ENCODE measurements at regions not wholly inside any gene's neighbourhood (a gene's known extent, or its start where the extent isn't known, plus 50 kb on each side); places are given as distances from the start of the nearest gene placed in this dataset.
"Not testable (repeated sequence)": the region's sequence is repeated elsewhere in the genome, so short reads cannot be mapped to it uniquely, and the experiment has no call there.

DNA sequence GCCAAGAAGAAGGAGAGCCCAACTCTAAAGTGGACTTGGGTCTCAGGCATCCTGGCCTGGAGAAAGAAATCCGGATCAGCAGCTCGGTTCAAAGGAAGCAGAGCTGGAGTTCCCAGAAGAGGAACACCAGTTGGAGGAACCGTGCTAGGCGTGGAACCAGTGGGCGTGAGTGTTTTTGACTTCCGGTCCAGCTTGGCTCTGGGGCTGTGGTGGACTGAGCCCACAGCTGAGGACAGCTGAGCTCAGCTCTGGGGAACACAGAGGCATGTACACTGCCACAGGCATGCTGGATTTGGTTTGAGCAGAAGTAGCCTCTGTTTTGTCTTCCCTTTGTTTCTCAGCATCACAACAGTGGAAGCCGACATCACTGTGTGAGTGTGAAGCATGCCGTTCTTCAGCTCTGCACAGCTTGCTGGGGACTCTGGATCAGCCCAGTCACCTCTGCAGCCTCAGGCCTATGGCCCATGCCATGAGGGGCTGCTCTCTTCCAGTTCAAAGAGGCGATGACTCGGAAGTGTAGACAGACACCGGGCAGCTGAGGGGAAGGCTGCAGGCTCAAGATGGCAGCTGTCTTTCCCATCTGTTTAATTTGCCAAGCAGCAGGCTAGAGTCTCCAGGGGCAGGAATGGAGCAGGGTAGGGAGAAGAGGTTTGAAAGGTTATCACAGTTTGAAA is 185.8 kb upstream of the UBE3A start:
- no peak for ATAC-seq
- no peak for DNase-seq (ENCODE audit: low spot score)

DNA sequence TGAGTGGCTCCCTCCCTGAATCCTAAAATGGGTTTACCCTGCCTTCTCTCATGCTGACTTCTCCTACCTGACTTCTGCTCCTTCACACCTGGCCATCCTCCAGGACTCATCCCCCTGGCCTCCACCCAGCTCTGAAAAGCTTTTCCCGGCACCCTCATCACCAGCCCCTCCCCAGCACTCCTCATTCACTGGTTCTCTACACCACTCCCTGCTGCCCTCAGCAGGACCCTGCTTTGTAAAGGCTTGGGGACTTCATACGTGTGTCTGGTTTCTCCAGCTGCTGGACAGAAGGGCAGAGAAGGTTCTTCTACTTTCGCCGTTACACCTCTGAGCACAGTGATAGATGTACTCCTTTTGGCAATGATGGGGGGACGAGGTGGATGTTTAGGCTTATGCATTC is 184.9 kb upstream of the UBE3A start:
- no peak for ATAC-seq

DNA sequence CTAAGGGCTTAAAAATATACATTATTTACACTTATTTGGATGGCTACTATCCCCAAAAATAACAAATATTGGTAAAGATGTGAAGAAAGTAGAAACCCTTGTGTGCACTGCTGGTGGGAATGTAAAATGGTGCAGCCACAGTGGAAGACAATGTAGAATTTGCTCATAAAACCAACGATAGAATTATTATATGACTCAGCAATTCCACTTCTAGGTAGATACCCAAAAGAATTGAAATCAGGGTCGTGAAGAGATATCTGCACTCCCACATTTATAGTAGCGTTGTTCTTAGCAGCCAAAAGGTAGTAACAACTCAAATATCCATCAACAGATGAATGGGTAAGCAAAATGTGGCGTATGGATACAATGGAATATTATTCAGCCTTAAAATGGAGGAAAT is 181.6 kb upstream of the UBE3A start:
- ATAC-seq = no peak
- DNase-seq (ENCODE audit: low spot score) = no peak

More for the DNA sequence above, 184.9 kb upstream of the UBE3A start:
- no peak for DNase-seq (ENCODE audit: low spot score)

DNA sequence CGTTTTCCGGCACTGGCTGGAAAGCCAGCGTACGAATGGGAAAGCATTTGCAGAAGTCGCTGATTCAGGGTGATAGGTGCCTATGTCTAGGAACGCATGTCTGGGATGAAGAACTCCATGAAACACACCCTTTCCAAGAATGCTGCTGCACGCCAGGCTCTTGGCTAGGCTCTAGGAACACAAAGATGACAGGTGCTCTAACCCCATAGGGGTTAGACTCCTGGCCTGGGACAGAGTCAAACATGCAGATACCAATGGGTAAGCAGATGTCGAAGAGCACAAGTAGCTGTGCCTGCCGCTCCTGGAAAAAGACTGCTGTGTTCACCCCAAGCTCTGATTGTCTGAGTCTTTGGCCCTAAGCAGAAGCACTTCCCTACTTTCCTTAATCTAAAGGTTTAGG is 180.9 kb upstream of the UBE3A start:
- ATAC-seq (no peak), DNase-seq (ENCODE audit: low spot score) (no peak)

DNA sequence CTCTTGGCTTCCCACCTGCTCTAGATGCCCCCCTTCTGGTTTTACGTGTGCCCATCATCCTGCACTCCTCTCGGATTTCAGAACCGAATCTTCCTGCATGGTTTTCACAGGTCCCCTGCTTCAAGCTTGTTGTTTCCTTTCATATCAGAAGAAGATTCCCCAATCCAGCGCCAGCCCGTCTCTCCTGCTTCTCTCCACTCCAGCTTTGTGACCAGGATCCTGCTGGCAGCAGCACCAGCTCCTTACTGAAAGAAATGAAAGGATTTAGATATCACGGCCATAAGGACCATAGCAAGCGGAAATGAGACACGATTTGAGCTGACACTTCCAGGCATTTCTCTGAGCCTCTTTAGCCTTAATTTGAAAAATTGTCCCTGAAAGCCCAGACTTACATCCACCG is 180.3 kb upstream of the UBE3A start:
- ATAC-seq (no peak), DNase-seq (ENCODE audit: low spot score) (no peak)

DNA sequence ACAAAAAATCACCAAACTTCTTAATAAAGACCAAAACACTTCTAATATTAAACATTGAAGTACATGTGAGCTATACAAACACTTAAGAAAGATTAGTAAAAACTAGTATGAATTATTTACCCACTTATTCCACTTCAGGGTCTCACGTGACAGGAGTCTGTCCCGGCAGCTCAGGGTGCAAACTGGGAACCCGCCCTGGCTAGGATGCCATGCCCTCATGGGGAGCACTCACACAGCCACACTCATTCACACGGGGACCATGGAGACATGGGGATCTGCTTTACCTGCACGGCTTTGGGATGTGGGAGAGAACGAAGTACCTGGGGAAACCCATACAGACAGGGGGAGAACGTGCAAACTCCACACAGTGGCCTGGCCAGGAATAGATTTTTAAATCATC is 179.3 kb upstream of the UBE3A start:
- ATAC-seq (no peak), DNase-seq (ENCODE audit: low spot score) (no peak)

DNA sequence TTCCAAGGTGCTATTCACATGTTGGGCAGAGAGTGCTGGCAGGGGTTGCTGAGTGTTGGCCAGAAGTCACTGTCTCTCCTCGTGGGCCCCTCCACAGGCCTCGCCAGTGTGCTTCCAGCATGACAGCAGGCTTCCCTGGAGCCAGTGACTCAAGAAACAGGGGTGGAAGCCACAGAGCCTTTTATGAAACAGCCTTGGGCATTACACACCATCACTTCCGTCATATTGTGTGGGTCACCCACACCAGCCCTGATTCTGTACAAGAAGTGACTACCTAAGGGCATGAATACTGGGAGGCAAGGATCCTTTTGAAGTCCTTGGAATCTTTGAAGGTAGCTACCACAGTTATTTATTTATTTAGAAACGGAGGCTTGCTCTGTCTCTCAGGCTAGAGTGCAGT is 177.6 kb upstream of the UBE3A start:
- ATAC-seq (no peak), DNase-seq (ENCODE audit: low spot score) (no peak)

DNA sequence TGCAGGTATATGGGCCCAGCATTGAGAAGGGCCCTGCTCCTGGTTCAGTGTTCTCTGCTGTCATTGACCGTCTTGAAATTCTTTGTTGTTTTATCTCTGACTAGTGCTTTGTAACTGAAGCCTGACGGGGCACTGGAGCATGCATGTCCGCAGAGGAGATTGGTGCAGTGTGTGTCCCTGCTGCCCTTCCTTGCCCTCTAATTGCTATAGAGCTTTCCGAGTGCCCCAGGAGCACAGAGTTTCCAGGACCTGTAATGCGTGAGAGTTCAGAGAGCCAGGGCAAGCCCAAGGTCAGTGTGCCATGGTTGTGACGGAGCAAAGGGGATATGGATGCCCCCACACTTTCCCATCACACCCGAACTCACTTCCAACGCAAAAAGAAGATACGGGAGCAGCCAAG is 174.3 kb upstream of the UBE3A start:
- ATAC-seq = no peak
- no peak for DNase-seq (ENCODE audit: low spot score)

DNA sequence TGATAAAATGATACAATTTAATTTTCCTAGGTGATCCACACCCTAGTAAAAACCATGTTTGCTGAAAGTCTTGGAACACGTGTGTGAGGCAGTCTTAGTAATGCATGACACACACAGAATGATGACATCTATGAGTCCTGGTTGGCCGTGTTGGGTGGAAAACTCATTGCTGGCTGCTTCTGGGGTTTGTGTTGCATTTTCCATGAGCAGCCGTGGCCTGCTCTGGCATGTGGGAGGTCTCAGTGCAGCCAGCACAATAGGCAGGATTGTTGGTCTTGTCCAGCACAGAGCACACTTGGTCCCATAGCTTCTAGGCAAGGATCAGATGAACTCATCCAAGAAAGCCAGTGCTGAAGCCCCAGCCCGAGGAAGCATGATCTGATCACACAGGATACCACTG is 172.8 kb upstream of the UBE3A start:
- DNase-seq (ENCODE audit: low spot score) (no peak), ATAC-seq (no peak)

DNA sequence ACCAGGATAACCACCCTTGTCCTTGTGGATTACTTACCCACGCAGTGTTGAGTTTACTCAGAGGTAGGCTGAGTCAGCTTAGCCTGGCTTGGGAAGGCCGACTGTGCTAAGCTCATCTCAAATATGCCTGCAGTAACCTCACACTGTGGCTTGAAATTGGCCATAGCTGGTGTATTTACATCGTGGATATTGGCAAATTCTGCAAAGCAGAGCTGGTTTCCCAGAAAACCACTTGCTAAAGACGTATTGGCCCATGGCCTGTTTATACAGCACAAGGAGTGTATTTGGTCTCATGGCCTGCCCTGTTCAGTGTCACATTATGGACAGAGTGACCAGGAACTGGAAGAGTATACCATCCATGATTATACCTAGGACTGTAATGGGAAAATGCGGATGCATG is 170.5 kb upstream of the UBE3A start:
- no peak for DNase-seq (ENCODE audit: low spot score)
- ATAC-seq = no peak

DNA sequence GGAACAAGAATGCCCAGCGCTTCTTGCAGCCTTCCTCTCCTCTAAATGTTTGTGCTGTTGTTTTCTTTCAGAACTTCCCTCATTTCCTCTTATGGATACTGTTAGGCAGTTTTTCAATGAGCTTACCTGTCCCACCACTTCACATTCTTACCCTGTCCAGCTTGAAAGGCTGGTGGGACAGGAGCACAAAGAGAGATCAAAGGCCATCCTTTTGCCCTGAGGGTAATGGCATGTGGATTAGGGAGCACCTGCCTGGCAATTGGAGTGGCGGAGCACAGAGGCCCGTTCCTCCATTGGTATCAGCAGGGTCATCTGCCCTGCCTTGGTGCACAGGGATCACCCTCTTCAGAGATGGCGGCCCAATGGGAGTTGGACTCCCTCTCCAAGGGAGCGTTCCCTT is 170.1 kb upstream of the UBE3A start:
- no peak for DNase-seq (ENCODE audit: low spot score)
- ATAC-seq = no peak

DNA sequence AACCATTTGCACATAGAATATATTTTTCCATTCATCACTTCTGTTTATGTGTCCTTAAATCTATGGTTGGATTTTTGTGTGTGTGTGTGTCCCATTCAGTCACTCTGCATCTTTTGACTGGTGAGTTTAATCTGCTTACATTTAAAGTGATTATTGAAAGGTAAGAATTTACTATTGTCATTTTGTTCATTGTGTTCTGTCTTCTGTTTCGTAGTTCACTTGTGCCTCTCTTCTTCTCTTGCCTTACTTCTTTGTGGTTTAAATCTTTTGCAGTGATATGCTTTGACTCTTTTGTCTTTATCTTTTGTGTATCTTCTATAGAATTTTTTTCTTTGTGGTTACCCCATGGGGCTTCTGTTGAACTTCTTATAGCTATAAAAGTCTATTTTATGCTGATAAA is 166.3 kb upstream of the UBE3A start:
- DNase-seq (ENCODE audit: low spot score) (no peak), ATAC-seq (no peak)

DNA sequence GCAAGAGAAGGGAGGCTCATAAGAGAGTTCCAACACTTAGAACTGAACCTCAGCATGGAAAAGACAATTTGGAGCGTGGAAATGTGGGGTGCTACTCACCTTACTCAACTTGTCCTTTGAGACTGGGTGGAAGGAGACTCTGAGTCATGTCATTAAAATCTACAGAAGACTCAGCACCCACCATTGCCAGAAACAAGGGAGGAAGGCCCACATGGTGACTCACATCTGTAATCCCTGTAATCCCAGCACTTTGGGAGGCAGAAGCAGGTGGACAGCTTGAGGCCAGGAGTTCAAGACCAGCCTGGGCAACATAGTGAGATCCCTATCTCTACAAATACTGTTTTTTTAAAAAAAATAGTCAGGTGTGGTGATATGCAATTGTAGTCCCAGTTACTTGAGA is 161.9 kb upstream of the UBE3A start:
- DNase-seq (ENCODE audit: low spot score) (no peak), ATAC-seq (no peak)

DNA sequence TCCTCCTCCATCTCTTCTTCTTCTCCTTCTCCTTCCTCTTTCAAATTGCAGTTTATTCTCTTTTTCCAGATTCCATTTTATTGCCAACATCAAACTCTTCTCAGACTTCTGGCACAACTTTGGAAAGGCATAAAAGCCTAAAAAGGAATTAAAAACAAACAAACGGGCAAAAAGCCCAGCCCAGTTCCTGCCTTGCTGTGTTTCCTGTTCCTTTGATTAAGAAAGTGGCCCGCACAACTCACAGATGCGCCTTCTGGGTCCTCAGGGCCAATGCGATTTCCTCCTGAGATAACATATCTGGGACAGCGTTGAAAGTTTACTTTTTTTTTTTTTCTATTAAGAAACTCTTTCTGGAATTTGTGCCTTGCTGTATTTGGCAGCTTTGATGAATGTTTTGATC is 158.7 kb upstream of the UBE3A start:
- ATAC-seq (no peak), DNase-seq (ENCODE audit: low spot score) (no peak)

DNA sequence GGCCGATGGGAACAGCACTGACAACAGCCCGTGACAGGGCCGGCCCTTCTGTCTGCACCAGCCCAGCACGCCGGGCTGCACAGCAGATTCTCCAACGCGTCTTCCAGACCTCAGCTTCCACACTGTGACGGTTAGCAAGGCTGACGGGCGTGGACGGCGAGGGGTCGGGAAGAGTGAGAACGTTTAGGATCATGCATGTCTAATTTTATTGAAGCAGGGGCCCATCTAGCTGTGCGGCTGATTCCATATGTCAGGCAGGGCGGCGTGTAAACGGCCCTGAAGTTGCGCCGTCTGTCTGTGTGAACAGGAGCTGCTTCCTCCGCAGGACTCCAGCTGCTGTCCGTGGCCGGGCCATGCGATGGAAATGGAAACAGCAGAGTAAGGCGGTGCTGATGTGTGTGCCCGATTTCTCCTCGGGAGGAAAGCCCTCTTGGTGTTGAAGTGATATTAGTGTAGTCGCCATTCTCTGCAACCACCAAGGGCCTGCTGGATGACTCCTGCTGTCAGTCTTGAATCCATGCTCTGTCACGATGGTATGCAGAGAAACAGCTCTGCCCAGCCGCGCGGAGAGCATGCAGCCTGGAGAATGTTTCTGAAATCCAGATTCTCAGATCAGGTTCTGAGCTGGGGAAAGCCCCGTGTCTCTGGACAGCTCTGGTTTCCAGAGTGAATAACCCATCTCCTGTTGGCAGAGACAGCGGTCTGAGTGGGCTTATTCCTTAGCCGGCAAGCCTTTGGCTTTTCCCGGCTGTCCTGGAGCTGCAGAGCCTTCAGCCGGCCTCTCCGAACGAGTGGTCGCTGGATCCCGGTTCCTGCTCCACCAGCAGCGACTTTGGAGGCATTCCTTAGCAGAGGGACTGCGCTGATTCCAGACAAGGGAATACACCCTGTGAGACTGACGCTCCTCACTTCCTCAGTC is 158.1 kb upstream of the UBE3A start:
- ATAC-seq = peak; percentile 19
- DNase-seq (ENCODE audit: low spot score) = no peak

DNA sequence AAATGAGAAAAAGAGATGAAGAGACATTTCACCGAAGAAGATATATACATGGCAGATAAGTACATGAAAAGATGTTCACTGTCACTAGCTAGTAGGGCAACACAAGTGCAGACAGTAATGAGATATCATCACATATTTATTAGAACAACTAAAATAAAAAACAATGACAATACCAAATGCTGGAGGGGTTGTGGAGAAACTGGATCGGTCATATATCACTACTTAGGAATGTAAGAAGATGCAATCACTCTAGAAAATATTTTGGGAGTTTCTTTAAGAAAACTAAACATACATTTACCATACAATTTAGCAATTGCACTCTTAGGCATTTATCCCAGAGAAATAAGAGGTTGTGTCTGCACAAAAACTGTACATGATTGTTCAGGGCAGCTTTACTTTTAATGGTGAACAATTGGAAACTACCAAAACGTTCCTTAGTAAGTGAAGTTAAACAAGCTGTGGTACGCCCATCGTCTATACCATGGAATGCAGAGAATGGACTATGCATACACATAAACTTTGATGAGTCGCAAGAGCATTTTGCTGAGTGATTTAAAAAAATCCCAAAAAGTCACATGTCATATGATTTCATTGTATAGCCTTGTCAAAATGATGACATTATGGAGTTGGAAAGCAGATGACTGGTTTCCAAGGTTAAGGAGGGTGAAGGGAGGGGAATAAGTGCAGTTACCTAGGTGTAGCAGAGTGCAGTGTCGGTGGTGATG is 149.0 kb upstream of the UBE3A start:
- no peak for DNase-seq (ENCODE audit: low spot score)
- ATAC-seq = no peak

DNA sequence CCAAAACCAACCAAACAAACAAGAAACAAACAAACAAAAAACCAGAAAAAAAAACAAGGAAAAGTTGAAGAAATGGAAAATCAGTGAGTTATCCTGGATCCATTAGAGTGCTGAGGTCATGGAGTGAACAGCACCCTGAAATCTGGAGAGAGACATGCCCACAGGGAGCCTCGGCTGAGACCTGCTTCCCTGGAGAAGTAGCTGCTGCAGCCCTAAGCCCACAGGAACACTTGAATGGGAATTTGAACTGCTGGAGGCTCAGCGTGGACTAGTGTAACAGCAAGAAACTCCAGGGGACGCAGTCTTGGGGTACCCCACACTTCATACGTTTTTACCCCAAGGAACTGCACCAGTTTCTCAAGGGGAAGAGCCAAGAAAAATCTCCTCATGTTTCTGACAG is 144.1 kb upstream of the UBE3A start:
- no peak for DNase-seq (ENCODE audit: low spot score)
- ATAC-seq = no peak

DNA sequence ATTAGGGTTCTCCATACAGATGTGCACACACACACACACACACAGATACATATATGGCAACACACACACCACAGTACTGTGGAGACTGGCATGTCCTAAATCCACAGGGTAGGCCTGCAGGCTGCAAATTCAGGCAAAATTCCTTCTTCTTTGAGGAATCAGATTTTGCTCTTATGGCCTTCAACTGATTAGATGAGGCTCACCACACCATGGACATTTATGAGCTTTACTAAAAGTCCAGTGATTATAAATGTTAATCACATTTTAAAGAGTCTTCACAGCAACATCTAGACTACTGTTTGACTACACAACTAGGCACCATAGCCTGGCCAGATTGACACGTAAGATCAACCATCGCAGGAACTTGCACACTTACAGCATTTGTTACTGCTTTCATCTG is 140.3 kb upstream of the UBE3A start:
- DNase-seq (ENCODE audit: low spot score) (no peak), ATAC-seq (no peak)

DNA sequence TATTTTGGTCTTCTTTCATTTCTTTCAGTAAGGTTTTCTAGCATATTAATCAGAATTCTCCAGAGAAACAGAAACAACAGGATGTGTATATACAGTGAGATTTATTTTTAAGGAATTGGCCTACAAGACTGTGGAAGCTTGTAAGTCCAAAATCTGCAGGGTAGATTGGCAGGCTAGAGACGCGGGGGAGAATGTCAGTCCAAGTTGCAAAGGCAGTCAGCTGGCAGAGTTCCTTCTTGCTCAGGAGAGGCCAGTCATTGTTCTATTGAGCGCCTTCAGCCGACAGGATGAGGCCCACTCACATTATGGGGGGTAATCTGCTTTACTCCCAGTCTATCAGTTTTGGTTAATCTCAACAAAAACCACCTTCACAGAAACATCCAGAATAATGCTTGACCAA is 133.4 kb upstream of the UBE3A start:
- DNase-seq (ENCODE audit: low spot score) (no peak), ATAC-seq (no peak)

DNA sequence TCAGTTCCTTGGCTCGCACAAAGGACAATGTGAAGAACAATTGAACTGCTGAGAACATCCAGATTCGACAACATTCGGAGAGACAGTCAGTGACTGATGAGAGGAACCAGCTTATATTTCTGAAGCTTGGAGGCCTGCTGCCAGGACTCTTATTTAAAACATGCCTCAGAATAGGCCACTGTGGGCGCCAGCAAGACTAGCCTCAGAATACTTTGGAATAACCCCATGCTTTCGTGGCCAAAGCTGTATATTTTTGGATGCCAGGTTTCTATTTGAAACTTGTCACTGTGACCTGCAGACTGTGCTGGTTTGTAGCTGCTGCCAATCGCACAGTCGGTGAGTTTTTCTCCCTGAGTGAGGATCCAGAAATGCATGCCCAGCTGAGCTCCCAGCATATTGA is 129.9 kb upstream of the UBE3A start:
- DNase-seq (ENCODE audit: low spot score) (no peak), ATAC-seq (no peak)

DNA sequence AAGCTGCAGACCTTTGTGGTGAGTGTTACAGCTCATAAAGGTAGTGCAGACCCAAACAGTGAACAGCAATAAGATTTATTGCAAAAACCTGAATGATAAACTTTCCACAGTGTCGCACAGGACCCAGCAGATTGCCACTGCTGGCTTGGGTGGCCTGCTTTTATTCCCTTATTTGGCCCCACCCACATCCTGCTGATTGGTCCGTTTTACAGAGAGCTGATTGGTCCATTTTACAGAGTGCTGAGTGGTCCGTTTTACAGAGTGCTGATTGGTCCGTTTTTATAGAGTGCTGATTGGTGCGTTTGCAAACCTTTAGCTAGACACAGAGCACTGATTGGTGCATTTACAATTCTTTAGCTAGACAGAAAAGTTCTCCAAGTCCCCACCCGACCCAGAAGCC is 127.7 kb upstream of the UBE3A start:
- DNase-seq (ENCODE audit: low spot score); ATAC-seq: not testable (repeated sequence)

Measured in left lobe of liver (tissue), 2 donors.